ENCODE measurements at regions not wholly inside any gene's neighbourhood (a gene's known extent, or its start where the extent isn't known, plus 50 kb on each side); places are given as distances from the start of the nearest gene placed in this dataset.

- H3K4me3 ChIP-seq = no peak overlapping the region
- intact Hi-C loops (cut with DNase I) = no loop called here
- no peaks in the 10 kb centered on the region for H3K36me3 ChIP-seq
- WGBS (ENCODE audit: insufficient coverage, low coverage, low lambda C conversion rate, missing lambda C conversion rate) = 50% methylated on average over 1 of the region's 1 CpG
- DNase-seq = no peak
- TF ChIP-seq POLR2A (IDR thresholded peaks at IDR 0.05) = no peak
- TF ChIP-seq CTCF (IDR thresholded peaks at IDR 0.05) = no peak
- ATAC-seq = no peak
- H3K4me1 ChIP-seq = no peaks in the 10 kb centered on the region
- H3K9me3 ChIP-seq = no peaks in the 10 kb centered on the region
- no peak overlapping the region for H3K27ac ChIP-seq
- no peaks in the 10 kb centered on the region for H3K27me3 ChIP-seq
Measured at GRCh38 chr15:62462268-62462667, 297.2 kb upstream of the C2CD4B start.

GRCh38 chr15:62462721-62463120 lies 297.6 kb upstream of the C2CD4B start:
- ATAC-seq (no peak), DNase-seq (no peak)
- TF ChIP-seq CTCF (IDR thresholded peaks at IDR 0.05) (no peak), POLR2A (IDR thresholded peaks at IDR 0.05) (no peak)
- Histone ChIP-seq H3K36me3 (no peaks in the 10 kb centered on the region), H3K4me3 (no peak overlapping the region), H3K27me3 (no peaks in the 10 kb centered on the region), H3K4me1 (no peaks in the 10 kb centered on the region), H3K27ac (no peak overlapping the region), H3K9me3 (no peaks in the 10 kb centered on the region)
- 70% methylated on average over 3 of the region's 7 CpGs for WGBS (ENCODE audit: insufficient coverage, low coverage, low lambda C conversion rate, missing lambda C conversion rate)
- intact Hi-C loops (cut with DNase I) = no loop called here

- H3K36me3 ChIP-seq = no peaks in the 10 kb centered on the region
- intact Hi-C loops (cut with DNase I) = no loop called here
- H3K4me3 ChIP-seq = no peak overlapping the region
- ATAC-seq (no peak), DNase-seq (no peak)
- TF ChIP-seq CTCF (IDR thresholded peaks at IDR 0.05) (no peak), POLR2A (IDR thresholded peaks at IDR 0.05) (no peak)
- no peaks in the 10 kb centered on the region for H3K4me1 ChIP-seq
- no peak overlapping the region for H3K27ac ChIP-seq
- 54% methylated on average over 4 of the region's 5 CpGs for WGBS (ENCODE audit: insufficient coverage, low coverage, low lambda C conversion rate, missing lambda C conversion rate)
- no peaks in the 10 kb centered on the region for H3K27me3 ChIP-seq
- H3K9me3 ChIP-seq = no peaks in the 10 kb centered on the region
Measured at GRCh38 chr15:62464705-62465104, 299.6 kb upstream of the C2CD4B start.

- Histone ChIP-seq H3K4me3 (no peak overlapping the region), H3K27ac (no peak overlapping the region), H3K27me3 (no peaks in the 10 kb centered on the region), H3K9me3 (no peaks in the 10 kb centered on the region), H3K36me3 (no peaks in the 10 kb centered on the region), H3K4me1 (no peaks in the 10 kb centered on the region)
- no peak for ATAC-seq
- WGBS (ENCODE audit: insufficient coverage, low coverage, low lambda C conversion rate, missing lambda C conversion rate) = 78% methylated on average over 9 of the region's 12 CpGs
- intact Hi-C loops (cut with DNase I) = no loop called here
- DNase-seq = no peak
- no peak for TF ChIP-seq POLR2A (IDR thresholded peaks at IDR 0.05)
Measured at GRCh38 chr15:62465173-62465572, 300.1 kb upstream of the C2CD4B start.

GRCh38 chr15:62469478-62469873 lies 304.4 kb upstream of the C2CD4B start:
- H3K4me1 ChIP-seq = no peaks in the 10 kb centered on the region
- no peak for ATAC-seq
- H3K4me3 ChIP-seq = no peak overlapping the region
- intact Hi-C loops (cut with DNase I) = no loop called here
- no peak for DNase-seq
- TF ChIP-seq CTCF (IDR thresholded peaks at IDR 0.05) (no peak), POLR2A (IDR thresholded peaks at IDR 0.05) (no peak)
- no peak overlapping the region for H3K27ac ChIP-seq
- no peaks in the 10 kb centered on the region for H3K27me3 ChIP-seq
- H3K36me3 ChIP-seq = no peaks in the 10 kb centered on the region
- no peaks in the 10 kb centered on the region for H3K9me3 ChIP-seq
